SU-DHL-6 (cell line): ENCODE measurements at regions not wholly inside any gene's neighbourhood (a gene's known extent, or its start where the extent isn't known, plus 50 kb on each side); places are given as distances from the start of the nearest gene placed in this dataset.

Source experiments
- H2AFZ ChIP-seq: fragments of 200-600 bp; sonication (generic); 2 replicates; pipeline ENCODE4 v1.6.1; 2014; ENCODE audit warnings: low read depth, mild to moderate bottlenecking, moderate library complexity, mixed read lengths, antibody characterized with exemption, low read length; ENCODE audit not compliant: severe bottlenecking
- H3F3A ChIP-seq: fragments of 200-600 bp; shearing (Covaris generic); 2 replicates; pipeline ENCODE4 v1.6.0; 2016; ENCODE audit warnings: antibody characterized with exemption, mild to moderate bottlenecking; ENCODE audit not compliant: insufficient read depth
- H3K27ac ChIP-seq: fragments of 200-600 bp; sonication (generic); 2 replicates; pipeline ENCODE4 v1.5.1; 2016; ENCODE audit warnings: low read depth, mild to moderate bottlenecking, low read length, moderate library complexity, mixed read lengths
- H3K27me3 ChIP-seq: fragments of 200-600 bp; sonication (generic), shearing (Covaris generic); 2 replicates; pipeline ENCODE4 v1.6.0; 2014; ENCODE audit warnings: mild to moderate bottlenecking, low read length
- H3K36me3 ChIP-seq: fragments of 200-600 bp; sonication (generic); 2 replicates; pipeline ENCODE4 v1.6.1; 2014; ENCODE audit warnings: mild to moderate bottlenecking, low read length, mixed read lengths
- H3K4me2 ChIP-seq: fragments of 300-600, 200-600 bp; shearing (Covaris generic), sonication (generic); 2 replicates; pipeline ENCODE4 v1.6.0; 2014; ENCODE audit warnings: low read length, low read depth, mild to moderate bottlenecking; ENCODE audit not compliant: poor library complexity, severe bottlenecking
- H3K4me3 ChIP-seq: fragments of 200-600 bp; sonication (generic); 2 replicates; pipeline ENCODE4 v1.5.1; 2014; ENCODE audit warnings: antibody characterized with exemption, low read length, mild to moderate bottlenecking, mixed read lengths; ENCODE audit not compliant: insufficient read depth, poor library complexity, severe bottlenecking
- H3K79me2 ChIP-seq: fragments of 200-600 bp; sonication (generic); 2 replicates; pipeline ENCODE4 v1.6.1; 2014; ENCODE audit warnings: mild to moderate bottlenecking, low read length, moderate library complexity; ENCODE audit not compliant: insufficient read depth
- H3K9ac ChIP-seq: fragments of 200-600 bp; sonication (generic); 2 replicates; pipeline ENCODE4 v1.7.0; 2014; ENCODE audit warnings: mild to moderate bottlenecking, low read length
- H3K9me2 ChIP-seq: fragments of 200-600 bp; sonication (generic); replicated peaks from 2 replicates; pipeline ENCODE4 v1.6.1; 2014; ENCODE audit warnings: low read length; ENCODE audit not compliant: insufficient read depth
- H3K9me3 ChIP-seq: fragments of 200-600 bp; sonication (generic); 2 replicates; pipeline ENCODE4 v1.6.1; 2014; ENCODE audit warnings: low read length, mixed read lengths; ENCODE audit not compliant: insufficient read depth
- H4K20me1 ChIP-seq: fragments of 200-600 bp; sonication (generic); 2 replicates; pipeline ENCODE4 v1.6.1; 2014; ENCODE audit warnings: low read depth, mild to moderate bottlenecking, antibody characterized with exemption, low read length, moderate library complexity, mixed read lengths
- CTCF ChIP-seq: fragments of 200-600 bp; sonication (generic); IDR thresholded peaks from one replicate; pipeline ENCODE4 v1.5.1; 2017; ENCODE audit warnings: antibody characterized with exemption, mild to moderate bottlenecking, low read length, moderate library complexity; ENCODE audit not compliant: insufficient read depth, poor library complexity, severe bottlenecking
- EZH2phosphoT487 ChIP-seq: fragments of 200-600 bp; sonication (generic), shearing (Covaris generic); conservative IDR thresholded peaks from 2 replicates; pipeline ENCODE4 v1.6.1; 2018; ENCODE audit warnings: mild to moderate bottlenecking, antibody characterized with exemption, low read length, moderate library complexity, mixed read lengths

GRCh38 chr5:88089719-88090390 is 178.8 kb downstream of the TMEM161B start:
- no peaks in the 10 kb centered on the region for H3K36me3 ChIP-seq
- H3K4me2 ChIP-seq: no peak overlapping the region
- no peak overlapping the region for H3K9ac ChIP-seq
- H4K20me1 ChIP-seq: no peaks in the 10 kb centered on the region
- TF ChIP-seq EZH2phosphoT487 (no peak), CTCF (no peak)
- no peak overlapping the region for H3K27ac ChIP-seq
- H3K79me2 ChIP-seq: no peaks in the 10 kb centered on the region
- no peak overlapping the region for H3K4me3 ChIP-seq
- no peaks in the 10 kb centered on the region for H3K9me2 ChIP-seq
- no peak overlapping the region for H2AFZ ChIP-seq
- H3F3A ChIP-seq: no peaks in the 10 kb centered on the region
- no peaks in the 10 kb centered on the region for H3K27me3 ChIP-seq
- H3K9me3 ChIP-seq: no peaks in the 10 kb centered on the region

- H3F3A ChIP-seq: no peaks in the 10 kb centered on the region
- no peaks in the 10 kb centered on the region for H3K79me2 ChIP-seq
- no peak for TF ChIP-seq CTCF
- TF ChIP-seq EZH2phosphoT487: no peak
- no peak overlapping the region for H2AFZ ChIP-seq
- no peak overlapping the region for H3K4me3 ChIP-seq
- no peaks in the 10 kb centered on the region for H3K9me3 ChIP-seq
- H3K27ac ChIP-seq: no peak overlapping the region
- no peaks in the 10 kb centered on the region for H4K20me1 ChIP-seq
- no peaks in the 10 kb centered on the region for H3K9me2 ChIP-seq
- H3K36me3 ChIP-seq: no peaks in the 10 kb centered on the region
- H3K9ac ChIP-seq: no peak overlapping the region
- H3K27me3 ChIP-seq: no peaks in the 10 kb centered on the region
- no peak overlapping the region for H3K4me2 ChIP-seq
Measured at GRCh38 chr5:88085462-88085861, 183.2 kb downstream of the TMEM161B start.

GRCh38 chr5:88081877-88082276 is 186.8 kb downstream of the TMEM161B start:
- Histone ChIP-seq H3F3A (no peaks in the 10 kb centered on the region), H3K27ac (no peak overlapping the region), H3K4me3 (no peak overlapping the region), H4K20me1 (no peaks in the 10 kb centered on the region), H3K9me3 (no peaks in the 10 kb centered on the region), H3K79me2 (no peaks in the 10 kb centered on the region), H3K9ac (no peak overlapping the region), H3K9me2 (no peaks in the 10 kb centered on the region), H2AFZ (no peak overlapping the region), H3K27me3 (no peaks in the 10 kb centered on the region), H3K36me3 (no peaks in the 10 kb centered on the region), H3K4me2 (no peak overlapping the region)
- TF ChIP-seq CTCF (no peak), EZH2phosphoT487 (no peak)
